ENCODE measurements at regions not wholly inside any gene's neighbourhood (a gene's known extent, or its start where the extent isn't known, plus 50 kb on each side); places are given as distances from the start of the nearest gene placed in this dataset.

DNA sequence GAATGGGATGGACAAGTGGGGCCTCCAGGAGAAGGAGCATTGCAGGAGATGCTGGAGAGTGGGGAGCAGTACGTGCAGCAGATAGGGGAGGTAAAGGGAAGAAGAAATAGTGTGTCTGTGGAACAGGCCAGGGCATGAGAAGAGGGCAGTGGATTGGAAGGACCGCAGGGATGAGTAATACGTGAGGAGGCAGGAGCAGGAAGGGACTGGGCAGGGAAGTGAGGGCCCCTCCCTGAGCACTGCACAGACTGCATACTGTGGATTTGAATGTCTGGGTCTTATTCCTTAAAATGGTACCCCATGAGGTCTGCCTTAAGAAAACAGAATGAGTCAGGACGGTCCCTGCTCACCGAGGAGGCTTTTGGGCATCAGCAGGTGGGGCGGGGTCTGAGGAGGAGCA, 210.0 kb upstream of the NDN start:
- TF ChIP-seq EZH2 (IDR thresholded peaks at IDR 0.05; ENCODE audit: borderline replicate concordance, control insufficient read depth, low read depth, low read length) (no peak), RAD21 (IDR thresholded peaks at IDR 0.05; ENCODE audit: insufficient read depth, low read depth, low read length) (no peak), POLR2A (IDR thresholded peaks at IDR 0.05; ENCODE audit: low read depth, low read length) (no peak), MXI1 (IDR thresholded peaks at IDR 0.05; ENCODE audit: low read depth, low read length) (no peak), BMI1 (IDR thresholded peaks at IDR 0.05; ENCODE audit: borderline replicate concordance) (no peak)
- TF ChIP-seq, protein P1, sequence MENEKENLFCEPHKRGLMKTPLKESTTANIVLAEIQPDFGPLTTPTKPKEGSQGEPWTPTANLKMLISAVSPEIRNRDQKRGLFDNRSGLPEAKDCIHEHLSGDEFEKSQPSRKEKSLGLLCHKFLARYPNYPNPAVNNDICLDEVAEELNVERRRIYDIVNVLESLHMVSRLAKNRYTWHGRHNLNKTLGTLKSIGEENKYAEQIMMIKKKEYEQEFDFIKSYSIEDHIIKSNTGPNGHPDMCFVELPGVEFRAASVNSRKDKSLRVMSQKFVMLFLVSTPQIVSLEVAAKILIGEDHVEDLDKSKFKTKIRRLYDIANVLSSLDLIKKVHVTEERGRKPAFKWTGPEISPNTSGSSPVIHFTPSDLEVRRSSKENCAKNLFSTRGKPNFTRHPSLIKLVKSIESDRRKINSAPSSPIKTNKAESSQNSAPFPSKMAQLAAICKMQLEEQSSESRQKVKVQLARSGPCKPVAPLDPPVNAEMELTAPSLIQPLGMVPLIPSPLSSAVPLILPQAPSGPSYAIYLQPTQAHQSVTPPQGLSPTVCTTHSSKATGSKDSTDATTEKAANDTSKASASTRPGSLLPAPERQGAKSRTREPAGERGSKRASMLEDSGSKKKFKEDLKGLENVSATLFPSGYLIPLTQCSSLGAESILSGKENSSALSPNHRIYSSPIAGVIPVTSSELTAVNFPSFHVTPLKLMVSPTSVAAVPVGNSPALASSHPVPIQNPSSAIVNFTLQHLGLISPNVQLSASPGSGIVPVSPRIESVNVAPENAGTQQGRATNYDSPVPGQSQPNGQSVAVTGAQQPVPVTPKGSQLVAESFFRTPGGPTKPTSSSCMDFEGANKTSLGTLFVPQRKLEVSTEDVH (IDR thresholded peaks at IDR 0.05; ENCODE audit: low read depth, partially characterized antibody), result no peak
- TF ChIP-seq, protein P2, sequence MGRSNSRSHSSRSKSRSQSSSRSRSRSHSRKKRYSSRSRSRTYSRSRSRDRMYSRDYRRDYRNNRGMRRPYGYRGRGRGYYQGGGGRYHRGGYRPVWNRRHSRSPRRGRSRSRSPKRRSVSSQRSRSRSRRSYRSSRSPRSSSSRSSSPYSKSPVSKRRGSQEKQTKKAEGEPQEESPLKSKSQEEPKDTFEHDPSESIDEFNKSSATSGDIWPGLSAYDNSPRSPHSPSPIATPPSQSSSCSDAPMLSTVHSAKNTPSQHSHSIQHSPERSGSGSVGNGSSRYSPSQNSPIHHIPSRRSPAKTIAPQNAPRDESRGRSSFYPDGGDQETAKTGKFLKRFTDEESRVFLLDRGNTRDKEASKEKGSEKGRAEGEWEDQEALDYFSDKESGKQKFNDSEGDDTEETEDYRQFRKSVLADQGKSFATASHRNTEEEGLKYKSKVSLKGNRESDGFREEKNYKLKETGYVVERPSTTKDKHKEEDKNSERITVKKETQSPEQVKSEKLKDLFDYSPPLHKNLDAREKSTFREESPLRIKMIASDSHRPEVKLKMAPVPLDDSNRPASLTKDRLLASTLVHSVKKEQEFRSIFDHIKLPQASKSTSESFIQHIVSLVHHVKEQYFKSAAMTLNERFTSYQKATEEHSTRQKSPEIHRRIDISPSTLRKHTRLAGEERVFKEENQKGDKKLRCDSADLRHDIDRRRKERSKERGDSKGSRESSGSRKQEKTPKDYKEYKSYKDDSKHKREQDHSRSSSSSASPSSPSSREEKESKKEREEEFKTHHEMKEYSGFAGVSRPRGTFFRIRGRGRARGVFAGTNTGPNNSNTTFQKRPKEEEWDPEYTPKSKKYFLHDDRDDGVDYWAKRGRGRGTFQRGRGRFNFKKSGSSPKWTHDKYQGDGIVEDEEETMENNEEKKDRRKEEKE (IDR thresholded peaks at IDR 0.05), result no peak

Data from GM12878 (cell line).